SJSA1 (cell line): ENCODE measurements at regions not wholly inside any gene's neighbourhood (a gene's known extent, or its start where the extent isn't known, plus 50 kb on each side); places are given as distances from the start of the nearest gene placed in this dataset.
"Not testable (repeated sequence)": the region's sequence is repeated elsewhere in the genome, so short reads cannot be mapped to it uniquely, and the experiment has no call there.

Source experiments
- DNase-seq, 2 experiments: peaks; one replicate each; pipeline ENCODE4 v3.0.0-alpha.2; 2015 to 2020; ENCODE audit warnings: low spot score in 2 of 2, low read depth in 1 of 2
- H3K27ac ChIP-seq: fragments of 250-450 bp; sonication (Bioruptor Pico); 2 replicates; pipeline ENCODE4 v1.5.1; 2020; ENCODE audit warnings: mild to moderate bottlenecking, moderate library complexity
- H3K27me3 ChIP-seq: fragments of 250-450 bp; sonication (Bioruptor Pico); replicated peaks from 2 replicates; pipeline ENCODE4 v1.5.1; 2020; ENCODE audit warnings: mild to moderate bottlenecking, moderate library complexity
- H3K36me3 ChIP-seq: fragments of 250-450 bp; sonication (Bioruptor Pico); 2 replicates; pipeline ENCODE4 v1.5.1; 2020; ENCODE audit warnings: mild to moderate bottlenecking
- H3K4me1 ChIP-seq: fragments of 250-450 bp; sonication (Bioruptor Pico); replicated peaks from 2 replicates; pipeline ENCODE4 v1.6.1; 2021; ENCODE audit warnings: mild to moderate bottlenecking
- H3K4me3 ChIP-seq: fragments of 250-450 bp; sonication (Bioruptor Pico); 2 replicates; pipeline ENCODE4 v1.5.1; 2020; ENCODE audit warnings: mild to moderate bottlenecking
- H3K9me3 ChIP-seq: fragments of 250-450 bp; sonication (Bioruptor Pico); replicated peaks from 2 replicates; pipeline ENCODE4 v1.5.1; 2020; ENCODE audit warnings: mild to moderate bottlenecking

- no peaks in the 10 kb centered on the region for H3K27me3 ChIP-seq
- peaks cover 16% of the 10 kb centered on the region for H3K4me1 ChIP-seq
- H3K36me3 ChIP-seq = no peaks in the 10 kb centered on the region
Measured at GRCh38 chr19:28606269-28607032, 606.5 kb downstream of the UQCRFS1 start.

GRCh38 chr19:28605501-28606268 is 607.3 kb downstream of the UQCRFS1 start:
- Histone ChIP-seq H3K27me3 (no peaks in the 10 kb centered on the region), H3K9me3 (peaks cover 4% of the 10 kb centered on the region; the same call in 1 of the 2 replicates), H3K27ac (peak overlapping the region; percentile 85), H3K4me3 (no peak overlapping the region), H3K36me3 (no peaks in the 10 kb centered on the region), H3K4me1 (peaks cover 16% of the 10 kb centered on the region)
- no peak for DNase-seq

More at GRCh38 chr19:28606269-28607032, 606.5 kb downstream of the UQCRFS1 start:
- H3K4me3 ChIP-seq = no peak overlapping the region
- peak in 1 of 2 experiments; percentile 56 for DNase-seq
- peaks cover 4% of the 10 kb centered on the region; the same call in 1 of the 2 replicates for H3K9me3 ChIP-seq
- peak overlapping the region; percentile 85 for H3K27ac ChIP-seq

DNA sequence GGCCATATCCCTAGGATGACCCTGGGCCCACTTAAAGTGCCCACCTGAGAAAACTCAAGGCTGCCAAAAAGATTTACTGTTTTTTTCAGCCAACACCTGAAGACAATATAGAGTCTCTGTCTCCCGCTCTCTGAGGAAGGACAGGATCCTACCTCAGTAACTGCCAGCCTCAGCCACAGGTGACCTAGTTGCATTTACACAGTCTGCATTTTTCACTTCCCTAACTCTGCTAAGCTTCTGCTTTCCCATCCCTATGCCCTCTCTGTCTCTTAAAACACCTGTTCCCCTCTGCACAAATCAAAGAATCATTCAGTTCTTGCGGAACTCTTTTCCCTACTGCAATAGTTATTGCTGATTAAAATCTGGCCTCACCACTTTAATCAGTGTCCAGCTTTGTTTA is 609.5 kb downstream of the UQCRFS1 start:
- H3K27ac ChIP-seq = no peak overlapping the region
- H3K27me3 ChIP-seq = no peaks in the 10 kb centered on the region
- no peak for DNase-seq
- H3K4me1 ChIP-seq = peaks cover 24% of the 10 kb centered on the region
- H3K4me3 ChIP-seq = no peak overlapping the region
- peaks cover 4% of the 10 kb centered on the region; the same call in 1 of the 2 replicates for H3K9me3 ChIP-seq
- H3K36me3 ChIP-seq = no peaks in the 10 kb centered on the region

DNA sequence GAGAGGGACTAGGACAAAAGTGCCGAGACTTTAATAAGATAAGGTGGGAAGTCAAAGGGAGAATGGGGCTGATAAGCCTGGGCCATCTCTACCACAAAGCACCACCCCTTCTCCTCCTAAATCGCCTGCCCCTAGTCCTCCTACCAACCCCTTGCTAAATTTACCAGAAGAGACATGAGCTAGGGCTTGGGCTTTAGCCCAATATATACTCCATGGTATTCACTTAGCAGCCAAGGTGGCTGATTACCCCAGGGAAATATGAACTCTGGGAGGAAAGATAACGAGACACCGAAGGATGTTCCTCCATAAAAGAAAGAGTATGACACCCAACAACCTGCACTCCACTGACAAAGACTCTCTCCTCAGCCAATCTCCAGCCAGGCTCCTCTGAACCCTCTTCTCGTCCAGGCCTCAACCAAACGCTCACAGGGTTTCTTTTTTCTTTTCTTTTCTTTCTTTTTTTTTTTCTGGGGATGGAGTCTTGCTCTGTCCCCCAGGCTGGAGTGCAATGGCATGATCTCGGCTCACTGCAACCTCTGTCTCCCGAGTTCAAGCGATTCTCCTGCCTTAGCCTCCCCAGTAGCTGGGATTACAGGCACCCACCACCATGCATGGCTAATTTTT is 610.2 kb downstream of the UQCRFS1 start:
- H3K4me1 ChIP-seq = peaks cover 28% of the 10 kb centered on the region
- H3K4me3 ChIP-seq = no peak overlapping the region
- no peaks in the 10 kb centered on the region for H3K36me3 ChIP-seq
- H3K27me3 ChIP-seq = no peaks in the 10 kb centered on the region
- H3K27ac ChIP-seq = no peak overlapping the region
- peaks cover 4% of the 10 kb centered on the region; the same call in 1 of the 2 replicates for H3K9me3 ChIP-seq
- DNase-seq = no peak

DNA sequence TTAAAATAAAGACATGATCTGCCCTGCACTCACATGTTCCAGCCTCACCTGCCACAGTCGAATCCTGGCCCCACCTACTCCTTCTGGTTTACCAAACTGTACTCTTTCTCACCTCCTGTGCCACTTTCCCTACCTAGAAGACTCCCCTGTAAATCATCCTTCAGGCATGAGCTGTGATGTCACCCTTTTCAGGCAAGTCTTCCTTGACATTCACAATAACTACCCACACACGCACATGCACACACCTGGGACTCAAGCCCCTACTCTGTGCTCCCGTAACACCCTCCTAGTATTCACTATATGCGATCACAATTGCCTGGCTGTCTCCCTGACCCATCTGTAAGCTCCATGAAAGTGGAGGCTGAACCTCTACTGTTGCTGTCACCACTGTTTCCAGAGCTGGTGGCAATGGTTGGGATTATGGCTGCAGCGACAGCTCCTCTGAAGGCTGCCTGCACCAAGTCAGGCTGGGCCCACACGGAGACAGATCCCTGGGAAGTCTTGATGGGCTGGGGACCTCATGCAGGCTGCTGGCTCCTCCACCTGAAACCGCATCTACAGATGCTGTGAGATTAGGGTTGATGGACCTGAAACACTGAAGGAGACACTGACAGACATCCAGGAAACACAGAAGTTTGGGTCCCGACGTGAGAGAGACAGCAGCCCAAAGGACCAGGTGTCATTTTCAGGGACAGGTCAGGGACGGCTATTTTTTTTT is 611.1 kb downstream of the UQCRFS1 start:
- DNase-seq = no peak
- H3K27me3 ChIP-seq = no peaks in the 10 kb centered on the region
- H3K36me3 ChIP-seq = no peaks in the 10 kb centered on the region
- peaks cover 4% of the 10 kb centered on the region; the same call in 1 of the 2 replicates for H3K9me3 ChIP-seq
- no peak overlapping the region for H3K27ac ChIP-seq
- peaks cover 24% of the 10 kb centered on the region for H3K4me1 ChIP-seq
- no peak overlapping the region for H3K4me3 ChIP-seq

- Histone ChIP-seq H3K9me3 (peaks cover 2% of the 10 kb centered on the region; the same call in 1 of the 2 replicates), H3K27ac (no peak overlapping the region), H3K36me3 (no peaks in the 10 kb centered on the region), H3K4me3 (no peak overlapping the region), H3K27me3 (no peaks in the 10 kb centered on the region), H3K4me1 (peaks cover 11% of the 10 kb centered on the region)
- DNase-seq = peak; percentile 28 to 53
Measured at GRCh38 chr19:28598861-28599260, 614.1 kb downstream of the UQCRFS1 start.

DNA sequence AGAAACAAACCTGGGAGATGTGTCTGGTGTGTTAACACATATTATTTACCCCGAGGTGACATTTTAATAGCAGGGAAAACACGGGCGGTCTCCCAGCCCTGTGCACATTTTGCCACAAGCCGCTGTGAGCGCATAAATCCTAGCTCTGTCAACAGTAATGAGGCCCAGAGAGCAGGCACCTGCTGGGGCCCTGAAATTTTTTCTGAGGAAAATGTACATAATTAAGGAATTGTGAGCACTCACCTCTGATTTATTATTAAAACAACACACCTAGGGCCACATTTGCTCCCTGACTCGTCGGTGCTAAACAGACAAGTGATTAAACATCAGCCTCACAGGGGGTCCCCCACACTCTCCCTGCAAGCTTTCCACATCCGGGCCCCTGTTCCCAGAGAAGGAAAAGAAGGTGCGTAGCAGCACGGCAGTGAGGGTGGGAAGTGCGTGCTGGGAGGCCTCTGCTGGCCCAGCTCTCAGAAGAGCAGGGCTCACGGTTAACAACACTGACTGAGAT is 616.3 kb downstream of the UQCRFS1 start:
- H3K36me3 ChIP-seq = no peaks in the 10 kb centered on the region
- no peak overlapping the region for H3K27ac ChIP-seq
- H3K4me1 ChIP-seq = peaks cover 11% of the 10 kb centered on the region
- no peak overlapping the region for H3K4me3 ChIP-seq
- H3K9me3 ChIP-seq = no peaks in the 10 kb centered on the region; the same call in 1 of the 2 replicates
- DNase-seq = no peak
- no peaks in the 10 kb centered on the region for H3K27me3 ChIP-seq

DNA sequence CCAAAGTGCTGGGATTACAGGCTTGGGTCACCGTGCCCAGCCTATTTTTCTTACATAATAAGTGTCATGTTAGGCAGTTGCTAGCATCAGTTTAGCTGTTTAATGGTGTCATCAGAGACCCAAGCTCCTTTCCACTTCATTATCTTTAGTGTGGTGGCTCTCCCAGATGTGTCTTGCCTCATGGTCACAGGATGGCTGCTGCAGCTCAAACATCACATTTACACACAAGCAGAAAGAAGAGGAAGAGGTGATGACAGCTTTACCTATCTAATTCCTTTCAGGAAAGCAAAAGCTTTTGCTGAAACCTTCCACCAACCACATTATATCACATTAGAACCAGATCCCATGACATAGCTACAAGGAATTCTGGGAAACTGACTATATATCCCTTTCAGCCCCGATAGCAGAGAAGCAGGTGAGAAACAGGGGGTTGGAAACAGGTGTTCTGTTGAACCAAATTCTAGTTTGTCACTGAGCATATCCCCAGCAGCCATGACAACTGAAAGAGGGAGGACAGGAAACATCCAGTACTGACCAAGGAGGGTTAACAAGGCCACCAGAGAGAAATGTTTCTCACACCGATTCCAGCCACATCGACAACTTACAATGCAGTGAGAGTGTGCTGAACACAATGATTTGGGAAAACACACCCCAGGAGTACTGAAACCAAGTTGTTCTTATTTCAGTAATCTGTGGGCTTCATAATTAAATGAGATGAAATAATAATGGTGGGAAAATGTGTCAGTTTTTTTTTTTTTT is 617.0 kb downstream of the UQCRFS1 start:
- no peaks in the 10 kb centered on the region; the same call in 1 of the 2 replicates for H3K9me3 ChIP-seq
- H3K27ac ChIP-seq = no peak overlapping the region
- no peaks in the 10 kb centered on the region for H3K27me3 ChIP-seq
- H3K36me3 ChIP-seq = no peaks in the 10 kb centered on the region
- DNase-seq = no peak
- H3K4me1 ChIP-seq = peaks cover 11% of the 10 kb centered on the region
- no peak overlapping the region for H3K4me3 ChIP-seq

GRCh38 chr19:28594737-28595136 is 618.2 kb downstream of the UQCRFS1 start:
- no peaks in the 10 kb centered on the region; the same call in 1 of the 2 replicates for H3K9me3 ChIP-seq
- DNase-seq = no peak
- no peaks in the 10 kb centered on the region for H3K36me3 ChIP-seq
- no peak overlapping the region for H3K4me3 ChIP-seq
- no peaks in the 10 kb centered on the region for H3K27me3 ChIP-seq
- no peak overlapping the region for H3K27ac ChIP-seq
- H3K4me1 ChIP-seq = peaks cover 11% of the 10 kb centered on the region

DNA sequence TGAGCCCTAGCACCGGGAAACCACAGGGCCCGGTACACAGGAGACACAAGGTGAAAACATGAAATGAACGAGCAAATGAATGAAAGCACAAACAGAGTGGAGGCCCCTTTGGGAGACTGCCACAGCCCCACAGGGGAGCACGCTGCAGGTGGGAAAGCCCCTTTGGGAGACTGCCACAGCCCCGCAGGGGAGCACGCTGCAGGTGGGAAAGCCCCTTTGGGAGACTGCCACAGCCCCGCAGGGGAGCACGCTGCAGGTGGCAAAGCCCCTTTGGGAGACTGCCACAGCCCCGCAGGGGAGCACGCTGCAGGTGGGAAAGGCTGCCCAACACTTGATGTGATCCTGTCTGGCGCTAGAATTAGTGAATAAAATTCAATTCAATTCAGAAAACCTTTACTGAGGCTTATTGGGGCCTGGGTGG is 623.0 kb downstream of the UQCRFS1 start:
- not testable (repeated sequence) for H3K36me3 ChIP-seq, H3K27me3 ChIP-seq, H3K4me3 ChIP-seq, H3K4me1 ChIP-seq, H3K9me3 ChIP-seq, DNase-seq, H3K27ac ChIP-seq

DNA sequence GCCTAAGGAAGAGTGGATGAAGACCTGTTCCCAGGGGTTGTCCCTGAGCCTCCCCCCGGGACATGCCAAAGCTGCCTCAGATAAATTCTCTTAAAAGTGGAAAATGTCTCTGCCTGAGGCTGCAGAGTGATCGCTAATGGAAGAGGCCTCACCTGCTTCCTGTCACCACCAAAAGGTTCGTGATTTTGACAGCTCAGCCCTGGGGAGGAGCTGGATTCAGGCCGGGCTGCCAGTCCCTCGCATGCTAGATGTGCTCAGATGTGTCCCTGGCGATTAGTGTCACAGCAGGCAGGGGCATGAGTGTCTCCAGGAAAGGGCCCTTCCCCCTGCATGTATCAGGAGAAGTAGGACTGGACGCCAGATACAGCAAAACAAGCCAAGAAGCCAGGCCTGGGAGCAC is 626.5 kb downstream of the UQCRFS1 start:
- no peaks in the 10 kb centered on the region for H3K4me1 ChIP-seq
- H3K27me3 ChIP-seq = no peaks in the 10 kb centered on the region
- no peak overlapping the region for H3K27ac ChIP-seq
- no peak overlapping the region for H3K4me3 ChIP-seq
- DNase-seq = no peak
- H3K9me3 ChIP-seq = no peaks in the 10 kb centered on the region; the same call in none of the 2 replicates
- H3K36me3 ChIP-seq = no peaks in the 10 kb centered on the region

DNA sequence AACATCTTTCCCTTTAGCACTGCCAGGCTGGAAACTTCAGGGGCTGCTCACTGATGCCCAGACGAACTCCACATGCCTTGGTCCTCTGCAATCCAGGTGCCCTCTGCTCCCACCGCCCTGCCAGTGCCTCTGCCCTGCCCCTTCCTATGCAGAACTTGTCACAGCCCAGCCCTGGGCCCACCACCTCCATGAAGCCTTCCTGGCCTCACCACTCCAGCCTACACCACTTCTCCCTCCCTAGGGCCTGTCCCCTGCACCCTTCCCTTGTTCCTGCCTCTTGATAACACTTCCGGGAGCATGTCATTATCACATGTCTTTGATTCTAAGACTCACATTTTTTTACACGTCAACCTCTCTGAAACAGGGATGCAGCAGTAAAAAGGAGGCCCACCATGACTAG is 627.2 kb downstream of the UQCRFS1 start:
- no peak overlapping the region for H3K4me3 ChIP-seq
- no peaks in the 10 kb centered on the region for H3K4me1 ChIP-seq
- H3K27ac ChIP-seq = no peak overlapping the region
- no peaks in the 10 kb centered on the region for H3K27me3 ChIP-seq
- no peaks in the 10 kb centered on the region for H3K36me3 ChIP-seq
- no peaks in the 10 kb centered on the region; the same call in none of the 2 replicates for H3K9me3 ChIP-seq
- DNase-seq = no peak
